HG03432 (cell line): ENCODE measurements at regions not wholly inside any gene's neighbourhood (a gene's known extent, or its start where the extent isn't known, plus 50 kb on each side); places are given as distances from the start of the nearest gene placed in this dataset.
A peak's percentile ranks its signal among the peaks of the same experiment; 100 is the strongest.

Experiments used
- ATAC-seq: cut with Tn5 transposase; IDR thresholded peaks from one replicate; pipeline ENCODE4 v1.9.1; 2021; ENCODE audit warnings: mild to moderate bottlenecking, moderate library complexity; ENCODE audit not compliant: unreplicated experiment

- no peak for ATAC-seq
Observed at GRCh38 chr2:105150231-105150630, 91.3 kb upstream of the GPR45 start.

GRCh38 chr2:105154119-105154818 is 87.3 kb upstream of the GPR45 start:
- no peak for ATAC-seq

GRCh38 chr2:105156166-105156565 is 85.4 kb upstream of the GPR45 start:
- no peak for ATAC-seq

GRCh38 chr2:105158002-105158401 is 83.5 kb upstream of the GPR45 start:
- ATAC-seq, result no peak

- ATAC-seq, result no peak
Observed at GRCh38 chr2:105166688-105167087, 74.9 kb upstream of the GPR45 start.

GRCh38 chr2:105168543-105168942 is 73.0 kb upstream of the GPR45 start:
- ATAC-seq, result no peak

- ATAC-seq, result no peak
Observed at GRCh38 chr2:105175231-105175630, 66.3 kb upstream of the GPR45 start.

GRCh38 chr2:105176429-105176828 is 65.1 kb upstream of the GPR45 start:
- no peak for ATAC-seq

- ATAC-seq, result no peak
Observed at GRCh38 chr2:105177008-105177407, 64.5 kb upstream of the GPR45 start.

GRCh38 chr2:105177536-105178254 is 63.8 kb upstream of the GPR45 start:
- ATAC-seq, result no peak

GRCh38 chr2:105179469-105180372 is 61.8 kb upstream of the GPR45 start:
- ATAC-seq, result no peak

- ATAC-seq, result no peak
Observed at GRCh38 chr2:105180491-105180972, 61.0 kb upstream of the GPR45 start.

- ATAC-seq, result no peak
Observed at GRCh38 chr2:105181282-105181681, 60.3 kb upstream of the GPR45 start.

- peak; percentile 73 for ATAC-seq
Observed at GRCh38 chr2:105183555-105184323, 57.8 kb upstream of the GPR45 start.

GRCh38 chr2:105184420-105184819 is 57.1 kb upstream of the GPR45 start:
- ATAC-seq, result no peak

GRCh38 chr2:105186967-105187498 is 54.5 kb upstream of the GPR45 start:
- no peak for ATAC-seq

GRCh38 chr2:105187531-105187930 is 54.0 kb upstream of the GPR45 start:
- no peak for ATAC-seq

- peak; percentile 59 for ATAC-seq
Observed at GRCh38 chr2:105188343-105188742, 53.2 kb upstream of the GPR45 start.
